Brain microvascular endothelial cell (primary cell): ENCODE measurements at regions not wholly inside any gene's neighbourhood (a gene's known extent, or its start where the extent isn't known, plus 50 kb on each side); places are given as distances from the start of the nearest gene placed in this dataset.

Experiments
- DNase-seq: peaks from one replicate; pipeline ENCODE4 v3.0.0-alpha.2; 2020
- H3K27ac ChIP-seq: fragments of 250-450 bp; sonication (Bioruptor Pico); 2 replicates; pipeline ENCODE4 v1.5.1; 2020; ENCODE audit warnings: mild to moderate bottlenecking, moderate library complexity
- H3K27me3 ChIP-seq: fragments of 250-450 bp; sonication (Bioruptor Pico); replicated peaks from 2 replicates; pipeline ENCODE4 v1.5.1; 2020; ENCODE audit warnings: mild to moderate bottlenecking
- H3K36me3 ChIP-seq: fragments of 250-450 bp; sonication (Bioruptor Pico); replicated peaks from 2 replicates; pipeline ENCODE4 v1.5.1; 2020; ENCODE audit warnings: mild to moderate bottlenecking
- H3K4me3 ChIP-seq: 2 replicates; pipeline ENCODE4 v1.5.1; 2011; ENCODE audit warnings: low read depth, mild to moderate bottlenecking, control low read depth, low read length, moderate library complexity
- in situ Hi-C: cut with HindIII; loops from 2 replicates; pipeline ENCODE4 v1.10.0; 2017; ENCODE audit warnings: low sequenced_read_pairs, low pct_ligation_motif_present
- TF ChIP-seq, protein P1 (sequence below): IDR thresholded peaks from 2 replicates; pipeline ENCODE4 v1.5.1; 2011; ENCODE audit warnings: low read depth, mild to moderate bottlenecking, moderate library complexity, low read length, control low read depth, inconsistent platforms; ENCODE audit errors: missing control alignments

DNA sequence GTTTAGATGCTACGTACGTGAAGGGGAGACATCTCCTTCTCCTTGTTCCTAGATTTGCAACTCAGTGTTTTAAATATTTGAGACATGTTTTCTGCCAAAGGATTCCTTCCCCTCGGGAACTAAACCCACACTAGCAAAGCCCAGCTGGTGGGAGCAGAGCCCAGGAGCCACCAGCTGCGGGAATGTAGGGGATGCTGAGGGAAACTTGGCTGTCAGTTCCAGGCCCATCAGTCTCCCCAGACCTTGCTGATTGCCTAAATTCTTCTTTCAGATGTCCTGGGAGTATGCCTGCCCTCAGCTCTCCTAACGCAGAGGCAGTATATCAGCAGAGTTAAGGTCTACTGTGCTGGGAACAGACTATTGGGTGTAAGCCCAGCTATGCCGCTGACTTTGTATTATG is 630.0 kb upstream of the TENM3 start:
- in situ Hi-C loops = no loop called here

GRCh38 chr4:181618038-181618618 is 625.1 kb upstream of the TENM3 start:
- Histone ChIP-seq H3K27ac (no peak overlapping the region), H3K27me3 (no peaks in the 10 kb centered on the region), H3K36me3 (no peaks in the 10 kb centered on the region), H3K4me3 (no peak overlapping the region)
- in situ Hi-C loops = no loop called here
- TF ChIP-seq, protein P1, sequence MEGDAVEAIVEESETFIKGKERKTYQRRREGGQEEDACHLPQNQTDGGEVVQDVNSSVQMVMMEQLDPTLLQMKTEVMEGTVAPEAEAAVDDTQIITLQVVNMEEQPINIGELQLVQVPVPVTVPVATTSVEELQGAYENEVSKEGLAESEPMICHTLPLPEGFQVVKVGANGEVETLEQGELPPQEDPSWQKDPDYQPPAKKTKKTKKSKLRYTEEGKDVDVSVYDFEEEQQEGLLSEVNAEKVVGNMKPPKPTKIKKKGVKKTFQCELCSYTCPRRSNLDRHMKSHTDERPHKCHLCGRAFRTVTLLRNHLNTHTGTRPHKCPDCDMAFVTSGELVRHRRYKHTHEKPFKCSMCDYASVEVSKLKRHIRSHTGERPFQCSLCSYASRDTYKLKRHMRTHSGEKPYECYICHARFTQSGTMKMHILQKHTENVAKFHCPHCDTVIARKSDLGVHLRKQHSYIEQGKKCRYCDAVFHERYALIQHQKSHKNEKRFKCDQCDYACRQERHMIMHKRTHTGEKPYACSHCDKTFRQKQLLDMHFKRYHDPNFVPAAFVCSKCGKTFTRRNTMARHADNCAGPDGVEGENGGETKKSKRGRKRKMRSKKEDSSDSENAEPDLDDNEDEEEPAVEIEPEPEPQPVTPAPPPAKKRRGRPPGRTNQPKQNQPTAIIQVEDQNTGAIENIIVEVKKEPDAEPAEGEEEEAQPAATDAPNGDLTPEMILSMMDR = no peak
- no peak for DNase-seq

More for the DNA sequence above, 630.0 kb upstream of the TENM3 start:
- no peak overlapping the region for H3K27ac ChIP-seq
- H3K27me3 ChIP-seq = no peaks in the 10 kb centered on the region
- no peaks in the 10 kb centered on the region for H3K36me3 ChIP-seq
- H3K4me3 ChIP-seq = no peak overlapping the region
- TF ChIP-seq, protein P1 = no peak
- no peak for DNase-seq

GRCh38 chr4:181618896-181619295 is 624.3 kb upstream of the TENM3 start:
- in situ Hi-C loops = no loop called here
- Histone ChIP-seq H3K36me3 (no peaks in the 10 kb centered on the region), H3K27me3 (no peaks in the 10 kb centered on the region), H3K27ac (no peak overlapping the region), H3K4me3 (no peak overlapping the region)
- no peak for DNase-seq
- TF ChIP-seq, protein P1 = peak; percentile 15

- DNase-seq = no peak
- Histone ChIP-seq H3K36me3 (no peaks in the 10 kb centered on the region), H3K27me3 (no peaks in the 10 kb centered on the region), H3K27ac (no peak overlapping the region), H3K4me3 (no peak overlapping the region)
- in situ Hi-C loops = no loop called here
- TF ChIP-seq, protein P1 = no peak
Measured at GRCh38 chr4:181619651-181620050, 623.6 kb upstream of the TENM3 start.

GRCh38 chr4:181637186-181638105 is 605.8 kb upstream of the TENM3 start:
- H3K27me3 ChIP-seq = no peaks in the 10 kb centered on the region
- no peaks in the 10 kb centered on the region for H3K36me3 ChIP-seq
- in situ Hi-C loops = no loop called here
- peak overlapping the region; percentile 34 for H3K27ac ChIP-seq
- no peak overlapping the region for H3K4me3 ChIP-seq
- TF ChIP-seq, protein P1 = no peak
- peak; percentile 70 for DNase-seq
